ENCODE measurements at regions not wholly inside any gene's neighbourhood (a gene's known extent, or its start where the extent isn't known, plus 50 kb on each side); places are given as distances from the start of the nearest gene placed in this dataset.
"Not testable (repeated sequence)": the region's sequence is repeated elsewhere in the genome, so short reads cannot be mapped to it uniquely, and the experiment has no call there.

DNA sequence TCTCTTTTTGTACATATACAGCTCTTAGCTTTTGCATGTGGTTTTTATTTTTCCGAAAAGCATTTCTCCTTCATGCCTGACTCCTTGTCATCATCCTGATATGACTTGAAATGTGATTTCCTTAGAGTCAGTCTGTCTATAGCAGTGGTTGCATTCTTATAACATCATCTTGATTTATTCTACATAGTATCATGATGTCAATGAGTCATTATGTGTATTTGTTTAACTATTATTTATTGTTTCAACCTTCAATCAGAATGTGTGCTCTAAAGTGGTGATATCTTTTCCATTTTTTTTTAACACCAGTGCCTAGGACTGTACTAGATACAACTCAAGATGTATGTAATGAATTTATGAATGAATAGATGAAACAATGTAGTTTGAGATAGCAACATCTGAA, 354.9 kb upstream of the CDH8 start:
- DNase-seq: no peak

DNA sequence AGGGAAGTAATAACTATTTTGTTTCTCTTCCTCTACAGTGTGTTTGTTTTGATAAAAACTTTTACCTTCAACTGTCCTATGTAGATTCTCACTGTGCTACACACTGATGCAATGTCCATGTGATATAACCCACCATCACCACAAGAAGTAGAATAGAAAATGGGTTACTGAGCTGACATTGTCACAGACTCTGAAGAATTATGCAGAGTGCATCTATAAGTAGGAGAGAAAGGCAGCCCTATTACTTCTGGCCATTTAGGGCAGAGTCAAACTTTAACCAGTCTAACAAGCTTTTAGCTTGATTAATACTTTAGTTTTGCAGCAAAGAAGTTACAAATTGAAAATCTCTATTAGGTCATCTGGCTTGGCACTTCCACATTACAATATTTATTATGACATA, 354.0 kb upstream of the CDH8 start:
- no peak for DNase-seq

DNA sequence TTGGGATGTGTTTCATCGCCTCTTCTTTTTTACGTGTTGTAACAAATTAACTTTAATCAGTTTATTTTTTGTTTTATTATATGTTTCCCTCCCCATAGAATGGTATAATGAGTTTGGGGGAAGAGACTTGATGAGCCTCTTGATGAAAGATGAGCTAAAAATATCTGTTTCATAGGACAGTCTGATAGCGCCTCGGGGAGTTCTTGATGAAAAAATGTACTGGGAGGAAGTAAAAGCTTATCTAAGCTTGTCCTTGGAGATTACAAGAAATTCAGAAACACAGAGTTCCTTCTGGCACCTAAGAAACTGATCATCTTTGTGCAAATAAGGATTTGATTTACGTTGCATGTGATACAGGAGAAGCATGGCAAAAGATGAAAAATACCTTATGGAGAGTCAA, 350.2 kb upstream of the CDH8 start:
- DNase-seq: no peak

DNA sequence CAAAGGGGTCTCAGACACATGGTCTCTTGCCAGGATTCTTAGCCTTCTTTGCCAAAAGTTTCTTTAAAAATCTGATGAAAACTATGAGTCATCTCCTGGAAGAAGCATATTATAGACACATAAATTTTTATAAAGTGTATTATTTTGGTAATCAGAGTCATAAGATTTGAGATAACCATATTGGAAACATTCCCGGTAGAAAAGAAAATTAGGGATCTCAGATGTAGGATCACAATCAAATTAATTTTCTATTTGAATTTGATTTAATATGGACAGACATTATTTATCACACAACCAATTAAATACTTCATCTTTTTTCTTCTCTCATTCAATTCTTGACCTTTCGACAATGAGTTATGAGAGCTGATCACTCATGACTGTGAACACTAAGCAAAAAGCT, 347.7 kb upstream of the CDH8 start:
- no peak for DNase-seq

DNA sequence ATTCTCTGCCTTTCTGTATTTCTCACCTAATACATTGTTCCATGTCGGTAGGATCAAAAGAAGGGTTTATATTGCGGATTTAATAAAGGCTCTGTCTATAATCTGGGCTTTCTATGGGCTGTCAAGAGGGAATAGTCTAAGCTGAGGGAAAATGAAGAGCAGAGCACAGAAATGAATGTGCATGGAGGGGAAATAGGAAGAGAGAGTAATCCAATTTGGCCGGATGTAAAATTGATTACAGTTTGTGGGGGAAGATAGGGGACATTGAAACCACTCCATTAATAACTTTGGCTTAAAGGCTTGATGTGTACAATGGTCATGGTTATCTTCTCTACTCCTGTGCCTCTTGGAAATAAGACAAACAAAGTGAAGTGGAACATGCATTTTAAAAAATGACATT, 334.2 kb upstream of the CDH8 start:
- no peak for DNase-seq

DNA sequence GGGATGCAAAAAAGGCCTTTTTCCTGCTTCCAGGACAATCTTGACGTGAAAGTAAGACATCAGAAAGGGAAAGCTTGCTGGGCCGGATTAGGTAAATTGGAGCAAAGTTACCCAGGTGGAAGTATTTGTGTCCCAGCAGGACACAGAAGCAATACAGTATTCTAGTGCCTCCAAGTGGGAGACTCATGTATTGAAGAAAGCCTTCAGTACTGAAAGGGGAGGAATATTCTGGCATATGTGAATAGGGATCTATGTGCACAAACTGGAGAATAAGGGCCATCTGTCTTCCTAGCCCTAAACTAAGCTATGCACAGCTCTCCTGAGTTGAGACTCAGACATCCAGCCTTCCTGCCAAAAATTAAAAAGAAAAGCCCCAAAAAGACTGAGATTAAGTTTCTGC, 327.3 kb upstream of the CDH8 start:
- DNase-seq: peak; percentile 34

DNA sequence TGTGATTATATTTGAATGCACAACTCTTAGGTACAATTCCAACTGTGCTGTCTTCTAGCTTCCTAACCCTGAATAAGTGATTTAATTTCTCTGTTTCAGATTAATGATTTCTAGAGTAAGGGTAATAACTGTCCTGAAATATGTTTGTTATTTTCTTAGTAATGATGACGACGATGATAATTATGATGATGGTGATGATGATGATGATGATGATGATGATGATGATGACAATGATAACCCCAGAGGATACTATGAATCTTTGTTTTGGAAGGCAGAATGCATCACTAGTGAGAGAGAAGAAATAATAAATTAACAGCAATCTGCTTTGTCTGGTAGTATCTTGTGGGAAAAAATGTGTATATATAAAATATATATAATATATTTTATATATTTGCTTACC, 317.1 kb upstream of the CDH8 start:
- DNase-seq: no peak

DNA sequence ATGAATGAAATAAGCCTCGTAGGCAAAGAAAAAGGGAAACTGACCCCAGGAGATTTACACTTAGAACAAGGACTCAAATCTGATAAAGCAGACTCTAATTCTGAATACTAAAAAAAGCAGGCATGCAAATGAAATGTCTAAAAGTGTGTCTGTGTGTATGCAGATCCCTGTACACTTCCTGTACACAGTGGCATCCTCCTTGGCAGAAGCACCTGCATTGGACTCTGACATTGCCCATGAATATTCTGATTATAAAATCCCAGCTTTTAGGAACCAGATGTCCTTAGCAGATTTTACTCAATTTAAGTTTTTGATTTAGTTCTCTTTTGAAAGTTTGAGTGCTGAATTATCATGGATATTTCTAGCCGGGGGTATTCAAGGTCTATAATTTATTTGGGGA, 306.0 kb upstream of the CDH8 start:
- no peak for DNase-seq

DNA sequence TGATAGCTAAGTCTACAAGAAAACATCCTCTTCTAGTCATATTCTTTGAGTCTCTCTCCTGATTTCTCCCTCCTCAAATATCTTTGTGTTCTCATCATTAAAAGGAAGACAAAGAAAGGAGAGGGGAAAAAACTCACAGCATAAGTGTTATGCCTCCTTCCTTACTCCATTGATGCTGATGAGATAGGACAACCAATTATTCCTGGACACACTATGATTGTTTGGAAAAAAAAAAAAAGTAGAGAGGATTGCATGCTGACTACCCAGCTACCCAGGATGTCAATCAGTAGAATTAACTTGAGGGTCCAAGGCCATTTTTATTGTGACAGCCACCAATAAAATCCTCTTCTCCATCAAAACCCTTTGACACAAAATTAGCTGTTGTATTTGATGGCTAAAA, 299.1 kb upstream of the CDH8 start:
- no peak for DNase-seq

DNA sequence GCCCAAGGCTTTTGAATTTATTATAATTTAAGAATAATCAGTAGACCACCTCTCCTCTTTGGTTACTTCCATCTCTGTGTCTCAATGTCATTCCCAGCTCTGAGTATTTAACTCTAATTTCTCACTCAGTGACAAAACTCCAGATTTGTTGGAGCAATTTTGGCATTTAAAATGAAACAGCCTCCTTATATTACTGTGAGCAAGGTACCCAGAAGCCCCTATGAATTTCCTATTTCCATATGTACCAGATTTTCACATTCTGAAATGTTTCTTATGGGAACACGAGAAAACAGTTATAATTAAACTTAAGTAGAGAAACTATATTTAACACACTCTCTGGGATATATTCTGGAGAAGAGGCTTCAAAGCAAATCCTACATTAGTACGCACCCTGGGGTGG, 285.4 kb upstream of the CDH8 start:
- no peak for DNase-seq

DNA sequence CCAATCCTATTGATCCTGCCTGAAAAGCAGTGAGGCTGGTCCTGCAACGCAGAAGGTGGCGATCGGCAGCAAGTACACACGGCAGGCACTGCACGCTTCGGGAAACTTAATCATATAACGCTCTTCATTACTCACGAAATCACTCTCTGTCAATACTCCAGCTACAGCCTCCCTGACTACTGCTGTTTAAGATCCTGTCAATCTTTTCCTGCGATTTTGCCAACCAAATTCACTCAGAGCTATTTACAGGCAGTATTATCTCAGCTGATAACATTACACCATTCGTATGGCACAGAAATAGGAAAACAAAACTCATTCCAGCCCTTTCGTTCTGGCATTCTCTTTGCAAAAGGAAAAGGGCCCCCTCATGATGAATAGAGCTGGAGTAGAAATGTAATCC, 262.4 kb upstream of the CDH8 start:
- DNase-seq: no peak

DNA sequence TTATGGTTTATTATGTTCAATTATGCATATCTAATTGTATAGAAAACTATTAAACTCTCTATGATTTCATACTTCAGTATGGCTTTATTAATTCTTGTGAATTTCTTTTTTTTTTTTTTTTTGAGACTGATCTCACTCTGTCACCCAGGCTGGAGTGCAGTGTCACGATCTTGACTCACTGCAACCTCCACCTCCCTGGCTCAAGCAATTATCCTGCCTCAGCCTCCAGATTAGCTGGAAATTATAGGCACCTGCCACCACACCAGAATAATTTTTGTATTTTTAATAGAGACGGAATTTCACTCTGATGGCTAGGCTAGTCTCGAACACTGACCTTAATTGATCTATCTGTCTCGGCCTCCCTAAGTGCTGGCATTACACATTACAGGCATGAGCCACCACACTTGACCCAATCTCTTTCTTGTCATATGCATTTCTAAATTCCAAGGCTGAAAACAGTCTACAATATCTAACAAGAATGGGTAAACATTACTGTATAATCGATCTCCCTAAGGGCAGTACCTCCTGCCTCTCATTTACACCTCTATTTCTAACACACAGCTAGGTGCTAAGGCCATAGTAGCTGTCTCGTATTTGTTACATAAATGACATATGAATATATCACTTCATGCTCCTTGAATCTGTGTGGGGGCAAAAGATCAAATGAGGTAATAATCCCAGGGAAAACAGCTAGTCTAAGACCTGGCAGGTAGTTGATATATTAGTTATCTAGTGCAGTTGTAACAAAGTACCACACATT, 258.2 kb upstream of the CDH8 start:
- no peak for DNase-seq

DNA sequence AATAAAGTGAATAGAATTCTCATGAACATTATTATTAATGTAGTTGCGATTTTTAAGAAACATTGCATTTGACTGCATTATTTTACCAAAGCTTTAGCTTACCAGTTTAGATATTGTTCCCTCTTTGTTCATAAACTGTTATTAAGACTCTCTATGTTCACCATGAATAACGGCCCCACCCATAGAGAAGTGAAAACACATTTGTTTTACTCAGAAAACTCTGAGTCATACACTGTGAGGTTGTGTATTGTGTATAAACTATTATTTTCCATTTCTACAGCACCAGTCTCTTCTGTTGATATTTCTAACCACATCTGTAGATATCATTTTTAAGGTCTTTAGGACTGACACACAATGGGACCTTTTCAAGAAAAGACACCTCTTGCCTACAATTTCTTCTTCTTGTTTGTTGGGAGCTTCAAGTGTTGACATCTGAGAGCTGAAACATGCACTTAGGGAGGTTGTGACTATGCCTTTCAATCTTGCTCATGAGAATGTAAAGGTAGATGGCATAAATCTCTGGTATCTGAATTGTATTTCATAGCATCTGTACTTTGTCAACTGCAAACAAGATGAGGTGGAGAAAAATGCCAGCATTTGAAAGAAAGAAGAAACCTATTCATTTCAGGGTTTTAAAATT, 252.9 kb upstream of the CDH8 start:
- DNase-seq: no peak

DNA sequence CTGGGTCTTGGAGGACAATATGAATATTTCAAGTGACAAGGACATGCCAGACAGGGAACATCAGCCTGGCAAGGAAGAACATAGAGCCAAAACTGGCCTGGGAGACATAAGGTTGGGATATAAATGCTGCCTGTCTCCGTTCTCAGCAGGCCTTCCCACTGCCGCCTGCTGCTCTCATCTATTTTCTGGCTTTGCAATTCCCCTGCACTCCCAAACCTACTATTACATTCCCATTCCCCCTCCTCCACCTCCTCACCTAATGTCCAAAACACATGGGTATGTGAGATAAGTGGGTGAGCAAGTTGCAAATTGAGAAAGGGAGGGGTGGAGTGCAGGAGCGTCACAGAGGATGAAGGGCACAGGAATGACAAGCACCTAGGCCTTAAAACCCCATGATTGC, 244.3 kb upstream of the CDH8 start:
- DNase-seq: no peak

DNA sequence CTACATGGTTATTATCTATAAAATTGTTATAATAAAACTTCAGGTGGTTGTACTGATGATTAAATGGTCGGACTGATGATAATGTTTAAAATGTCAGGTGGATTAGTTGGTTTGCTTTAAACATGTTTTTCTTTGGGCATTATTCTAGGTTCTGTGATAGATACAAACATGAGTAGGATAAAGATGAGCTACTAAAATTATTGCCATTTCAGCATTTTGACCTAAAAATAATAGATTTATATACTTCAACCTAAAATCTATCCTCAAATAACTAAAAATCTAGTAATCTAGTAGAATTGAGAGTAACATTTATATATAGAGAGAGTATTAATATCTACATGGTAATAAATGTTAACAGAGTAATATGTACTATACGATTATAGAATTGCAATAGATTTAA, 241.7 kb upstream of the CDH8 start:
- no peak for DNase-seq

DNA sequence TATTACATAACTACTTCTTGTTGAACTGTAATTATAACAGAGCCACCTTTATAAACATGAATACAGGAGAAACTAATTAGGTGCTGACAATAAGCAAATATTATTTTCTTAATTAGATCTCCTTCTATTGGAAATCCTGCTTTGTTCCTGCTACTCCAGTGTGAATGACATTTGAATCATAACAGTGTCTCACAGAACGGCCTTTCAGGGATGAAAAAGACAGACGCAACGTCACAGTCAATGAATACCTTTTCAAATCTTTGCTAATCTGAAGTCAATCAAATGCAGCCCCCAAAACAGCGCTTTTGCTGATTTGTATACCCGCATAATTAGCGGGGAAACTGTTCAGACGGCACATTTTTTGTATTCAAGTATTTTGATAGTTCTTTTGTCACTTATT, 240.4 kb upstream of the CDH8 start:
- DNase-seq: no peak

DNA sequence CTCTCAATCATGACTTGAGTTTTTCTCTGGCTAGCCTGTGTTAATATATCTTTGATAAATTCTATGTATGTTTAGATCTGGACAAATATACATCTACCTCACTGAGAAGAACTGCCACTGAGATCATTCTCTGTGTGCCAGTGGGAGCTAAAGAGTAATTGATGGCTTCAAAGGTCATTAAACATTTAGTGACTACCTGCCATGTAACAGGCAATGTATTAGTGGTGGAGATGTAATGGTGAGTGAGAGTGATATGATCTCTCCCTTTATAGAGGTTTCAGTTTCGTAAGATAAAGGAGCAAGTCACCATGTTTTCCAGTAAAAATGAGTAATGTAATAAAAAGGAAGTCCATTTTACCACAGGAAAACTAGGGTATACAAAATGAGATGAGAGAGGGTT, 235.8 kb upstream of the CDH8 start:
- no peak for DNase-seq

DNA sequence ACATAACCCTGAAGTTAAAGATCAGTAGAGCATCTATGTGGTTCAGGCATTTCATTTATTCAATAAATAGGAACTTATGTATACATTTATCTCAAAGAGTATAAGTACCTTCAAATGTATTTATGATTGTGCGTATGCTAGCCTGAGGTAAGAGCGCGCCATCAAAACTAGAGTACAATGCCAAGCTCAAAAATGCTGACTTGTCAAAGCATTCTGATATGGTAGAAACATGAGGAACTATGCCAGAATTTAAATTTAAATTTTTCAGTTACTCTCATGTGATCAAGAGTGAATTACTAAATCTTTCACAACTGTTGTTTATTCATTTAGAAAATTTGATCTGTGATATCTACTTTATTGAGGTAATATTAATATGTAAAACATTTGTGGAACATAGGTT, 225.5 kb upstream of the CDH8 start:
- no peak for DNase-seq

DNA sequence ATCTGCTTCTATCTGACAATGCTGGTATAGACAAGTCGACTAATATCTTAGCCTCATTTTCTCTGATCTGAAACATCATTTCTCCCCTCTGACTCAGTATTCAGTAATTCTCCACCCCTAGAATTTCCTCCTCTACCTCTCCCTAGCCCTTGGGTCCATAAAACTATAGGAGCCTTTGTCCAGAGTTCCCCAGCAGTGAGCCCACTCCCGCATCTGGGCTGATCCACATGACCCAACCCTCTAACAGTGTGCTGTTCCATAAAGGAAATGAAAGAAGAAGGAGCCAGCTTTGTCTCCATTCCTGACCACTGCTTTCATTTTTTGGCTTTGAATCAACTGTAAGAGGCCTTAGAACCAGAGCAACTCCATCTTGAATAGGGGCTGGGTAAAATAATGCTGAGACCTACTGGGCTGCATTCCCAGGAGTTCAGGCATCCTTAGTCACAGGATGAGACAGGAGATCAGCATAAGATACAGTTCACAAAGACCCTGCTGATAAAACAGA, 222.7 kb upstream of the CDH8 start:
- DNase-seq: not testable (repeated sequence)

DNA sequence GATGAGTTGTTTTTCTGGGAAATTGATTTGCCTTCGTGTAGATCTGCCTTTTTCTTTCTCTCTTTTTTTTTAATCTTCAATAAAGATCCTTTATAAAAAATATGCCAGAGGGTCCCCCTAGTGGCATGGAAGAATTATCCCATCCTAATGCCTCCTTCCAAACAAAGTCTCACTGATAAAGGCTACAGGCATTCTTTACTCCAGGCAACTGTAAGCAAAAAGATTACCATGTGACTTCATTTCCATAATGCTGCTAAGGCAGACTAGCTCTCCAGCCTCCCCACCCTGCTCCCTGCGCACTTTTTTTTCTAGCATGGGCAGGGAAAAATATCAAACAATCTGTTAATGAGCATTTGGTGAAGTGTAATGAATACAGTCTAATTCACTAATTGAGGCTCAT, 220.2 kb upstream of the CDH8 start:
- DNase-seq: peak; percentile 62

DNA sequence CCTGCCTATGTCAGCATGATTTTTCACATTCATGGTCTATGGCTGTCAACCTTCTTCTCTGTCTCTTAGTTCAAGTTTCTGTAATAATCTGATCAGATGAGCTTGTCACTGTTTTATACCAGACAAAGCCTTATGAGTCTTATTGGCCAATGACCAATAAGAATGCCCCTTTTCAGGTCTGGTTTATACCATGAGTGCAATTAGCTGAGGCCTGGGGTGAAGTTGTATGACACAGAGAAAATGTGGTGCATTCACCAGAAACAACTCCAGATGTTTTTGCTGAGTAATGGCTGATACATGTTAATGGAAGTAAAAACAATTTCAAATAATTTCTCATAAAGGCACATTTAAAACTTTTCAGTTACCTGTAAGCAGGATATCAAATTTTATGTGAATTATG, 218.6 kb upstream of the CDH8 start:
- no peak for DNase-seq

DNA sequence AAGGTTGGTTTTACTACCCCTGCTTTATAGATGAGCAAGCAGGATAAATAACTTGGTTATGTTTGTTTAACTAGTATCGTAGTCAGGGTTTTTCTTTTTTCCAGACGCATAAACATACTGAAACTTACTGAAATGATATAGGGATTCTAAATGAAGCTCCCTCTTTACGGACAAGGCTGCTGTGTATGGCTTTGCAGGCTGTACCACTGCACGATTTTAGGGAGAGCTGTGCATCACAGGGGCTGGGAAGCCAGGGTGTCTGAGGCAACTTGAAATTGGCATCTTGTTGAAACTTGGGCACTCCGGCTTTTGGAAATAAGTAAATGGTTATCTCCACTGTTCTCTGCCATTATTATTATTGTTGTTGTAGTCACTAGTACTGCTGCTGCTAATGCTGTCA, 218.1 kb upstream of the CDH8 start:
- DNase-seq: no peak

DNA sequence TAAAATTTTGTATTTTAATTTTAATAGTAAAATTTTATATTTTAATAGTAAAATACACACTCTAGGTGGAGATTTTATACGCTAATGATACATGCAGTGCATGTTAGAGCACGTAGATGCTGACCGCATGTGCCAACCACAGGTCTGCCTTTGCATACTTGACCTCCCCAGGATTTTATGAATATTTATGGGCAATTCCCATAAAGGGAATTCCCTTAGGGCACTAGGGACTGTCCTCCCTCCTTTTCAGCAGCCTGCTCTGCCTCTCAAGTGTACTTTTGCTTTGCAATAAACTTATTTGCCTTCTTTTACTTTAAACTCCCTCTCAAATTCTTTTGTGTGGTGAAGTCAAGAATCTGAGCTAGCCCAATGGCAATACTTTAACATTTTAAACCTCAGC, 217.7 kb upstream of the CDH8 start:
- DNase-seq: no peak

DNA sequence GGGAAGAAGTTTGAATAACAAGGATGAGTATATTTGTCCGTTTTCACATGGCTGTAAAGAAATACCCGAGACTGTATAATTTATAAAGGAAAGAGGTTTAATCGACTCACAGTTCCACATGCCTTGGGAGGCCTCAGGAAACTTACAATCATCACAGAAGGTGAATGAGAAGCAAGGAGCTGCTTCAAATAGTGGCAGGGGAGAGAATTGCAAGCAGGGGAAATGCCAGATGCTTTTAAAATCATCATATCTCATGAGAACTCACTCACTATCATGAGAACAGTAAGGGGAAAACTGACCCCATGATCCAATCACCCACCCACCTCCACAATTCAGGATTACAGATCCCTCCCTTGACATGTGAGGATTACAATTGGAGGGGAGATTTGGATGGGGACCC, 212.8 kb upstream of the CDH8 start:
- DNase-seq: peak; percentile 2

DNA sequence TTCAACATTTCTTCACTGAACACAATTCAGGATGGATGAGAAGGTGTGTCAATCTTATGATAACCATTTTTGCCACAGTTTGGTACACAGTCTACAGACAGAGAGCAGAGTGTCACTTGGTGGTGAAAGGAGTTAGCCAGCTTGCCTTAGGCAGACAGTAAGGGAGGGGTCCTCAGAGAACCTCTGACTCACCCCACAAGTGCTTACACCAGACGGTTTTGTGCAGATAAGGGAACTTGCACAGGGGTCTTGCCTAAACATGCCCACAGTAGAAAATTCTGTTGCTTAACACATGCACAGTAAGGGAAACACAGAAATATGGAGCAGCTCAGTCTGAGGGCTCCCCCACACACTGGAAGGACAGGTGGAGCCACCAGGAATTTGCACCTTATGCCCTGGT, 204.5 kb upstream of the CDH8 start:
- DNase-seq: no peak

All from DMS53 (cell line).